Loucy (cell line): ENCODE measurements at regions not wholly inside any gene's neighbourhood (a gene's known extent, or its start where the extent isn't known, plus 50 kb on each side); places are given as distances from the start of the nearest gene placed in this dataset.
"Not testable (repeated sequence)": the region's sequence is repeated elsewhere in the genome, so short reads cannot be mapped to it uniquely, and the experiment has no call there.

Source experiments
- H2AFZ ChIP-seq: fragments of 200-600 bp; sonication (generic); 2 replicates; pipeline ENCODE4 v1.6.0; 2016; ENCODE audit warnings: antibody characterized with exemption, mild to moderate bottlenecking, low read length, moderate library complexity
- H3F3A ChIP-seq: fragments of 200-600 bp; 2 replicates; pipeline ENCODE4 v1.6.0; 2016; ENCODE audit warnings: antibody characterized with exemption, low read depth, mild to moderate bottlenecking
- H3K27me3 ChIP-seq: fragments of 200-600 bp; sonication (generic); 2 replicates; pipeline ENCODE4 v1.6.1; 2014; ENCODE audit warnings: low read length, mild to moderate bottlenecking; ENCODE audit not compliant: insufficient read depth, poor library complexity, severe bottlenecking
- H3K36me3 ChIP-seq: fragments of 200-600 bp; sonication (generic); 2 replicates; pipeline ENCODE4 v1.6.1; 2016; ENCODE audit warnings: low read length; ENCODE audit not compliant: insufficient read depth
- H3K4me1 ChIP-seq: fragments of 200-600 bp; sonication (generic); 2 replicates; pipeline ENCODE4 v1.5.1; 2014; ENCODE audit warnings: low read length, mild to moderate bottlenecking; ENCODE audit not compliant: insufficient read depth, poor library complexity, severe bottlenecking
- H3K4me2 ChIP-seq: fragments of 200-600 bp; sonication (generic); 2 replicates; pipeline ENCODE4 v1.6.0; 2014; ENCODE audit warnings: antibody characterized with exemption, low read length, low read depth, mild to moderate bottlenecking; ENCODE audit not compliant: poor library complexity, severe bottlenecking
- H3K4me3 ChIP-seq: fragments of 200-600 bp; sonication (generic); 2 replicates; pipeline ENCODE4 v1.5.1; 2014; ENCODE audit warnings: low read length, mild to moderate bottlenecking, mixed read lengths; ENCODE audit not compliant: poor library complexity, severe bottlenecking
- H3K79me2 ChIP-seq: fragments of 200-600 bp; sonication (generic); 2 replicates; pipeline ENCODE4 v1.6.1; 2014; ENCODE audit warnings: low read length; ENCODE audit not compliant: insufficient read depth
- H3K9ac ChIP-seq: fragments of 200-600 bp; sonication (generic); 2 replicates; pipeline ENCODE4 v1.6.0; 2014; ENCODE audit warnings: mild to moderate bottlenecking, low read depth, low read length, moderate library complexity; ENCODE audit not compliant: poor library complexity, severe bottlenecking
- H3K9me2 ChIP-seq: fragments of 200-600 bp; sonication (generic); replicated peaks from 2 replicates; pipeline ENCODE4 v1.6.1; 2016; ENCODE audit warnings: low read depth, low read length, mixed read lengths
- H3K9me3 ChIP-seq: fragments of 200-600 bp; sonication (generic); 2 replicates; pipeline ENCODE4 v1.6.1; 2014; ENCODE audit warnings: mild to moderate bottlenecking, antibody characterized with exemption, low read length, low read depth; ENCODE audit not compliant: insufficient read depth
- H4K20me1 ChIP-seq: fragments of 200-600 bp; sonication (generic); 2 replicates; pipeline ENCODE4 v1.6.0; 2014; ENCODE audit warnings: antibody characterized with exemption, low read length, mild to moderate bottlenecking; ENCODE audit not compliant: insufficient read depth, poor library complexity, severe bottlenecking
- EZH2phosphoT487 ChIP-seq: fragments of 200-600 bp; IDR thresholded peaks from 2 replicates; pipeline ENCODE4 v1.6.1; 2018; ENCODE audit warnings: antibody characterized with exemption, mild to moderate bottlenecking, moderate library complexity, borderline replicate concordance
- TF ChIP-seq, protein P1 (sequence below): fragments of 200-600 bp; sonication (generic); conservative IDR thresholded peaks from 2 replicates; pipeline ENCODE4 v1.5.1; 2014; ENCODE audit warnings: mild to moderate bottlenecking, antibody characterized with exemption, low read length

DNA sequence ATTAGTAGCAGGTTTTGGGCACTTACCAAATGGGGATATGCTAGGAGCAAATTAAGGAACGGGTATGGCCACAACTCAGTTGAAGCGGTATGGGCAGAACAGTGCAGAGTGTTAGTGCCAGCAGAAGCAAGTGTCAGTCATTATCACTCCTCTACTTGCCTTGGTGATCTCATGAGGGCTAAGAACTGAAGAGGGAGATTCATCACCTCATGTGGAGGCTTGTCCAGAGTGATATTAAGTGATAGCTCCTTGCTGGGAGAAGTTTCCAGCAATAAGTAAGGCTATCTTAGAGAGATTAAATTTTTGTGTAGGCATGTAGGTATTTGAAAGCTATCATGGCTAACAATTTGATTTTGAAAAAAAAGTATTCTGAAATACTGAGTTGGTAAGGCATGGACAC is 615.4 kb upstream of the SMIM31 start:
- H3K27me3 ChIP-seq: no peaks in the 10 kb centered on the region
- no peaks in the 10 kb centered on the region for H3K9me2 ChIP-seq
- H3K4me3 ChIP-seq: no peak overlapping the region
- H3K9me3 ChIP-seq: no peaks in the 10 kb centered on the region
- no peaks in the 10 kb centered on the region for H3K79me2 ChIP-seq
- H4K20me1 ChIP-seq: no peaks in the 10 kb centered on the region
- H3K4me1 ChIP-seq: no peaks in the 10 kb centered on the region
- H3K4me2 ChIP-seq: no peak overlapping the region
- TF ChIP-seq, protein P1, sequence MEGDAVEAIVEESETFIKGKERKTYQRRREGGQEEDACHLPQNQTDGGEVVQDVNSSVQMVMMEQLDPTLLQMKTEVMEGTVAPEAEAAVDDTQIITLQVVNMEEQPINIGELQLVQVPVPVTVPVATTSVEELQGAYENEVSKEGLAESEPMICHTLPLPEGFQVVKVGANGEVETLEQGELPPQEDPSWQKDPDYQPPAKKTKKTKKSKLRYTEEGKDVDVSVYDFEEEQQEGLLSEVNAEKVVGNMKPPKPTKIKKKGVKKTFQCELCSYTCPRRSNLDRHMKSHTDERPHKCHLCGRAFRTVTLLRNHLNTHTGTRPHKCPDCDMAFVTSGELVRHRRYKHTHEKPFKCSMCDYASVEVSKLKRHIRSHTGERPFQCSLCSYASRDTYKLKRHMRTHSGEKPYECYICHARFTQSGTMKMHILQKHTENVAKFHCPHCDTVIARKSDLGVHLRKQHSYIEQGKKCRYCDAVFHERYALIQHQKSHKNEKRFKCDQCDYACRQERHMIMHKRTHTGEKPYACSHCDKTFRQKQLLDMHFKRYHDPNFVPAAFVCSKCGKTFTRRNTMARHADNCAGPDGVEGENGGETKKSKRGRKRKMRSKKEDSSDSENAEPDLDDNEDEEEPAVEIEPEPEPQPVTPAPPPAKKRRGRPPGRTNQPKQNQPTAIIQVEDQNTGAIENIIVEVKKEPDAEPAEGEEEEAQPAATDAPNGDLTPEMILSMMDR: no peak
- TF ChIP-seq EZH2phosphoT487: no peak
- no peak overlapping the region for H3K9ac ChIP-seq
- no peaks in the 10 kb centered on the region for H3F3A ChIP-seq
- H2AFZ ChIP-seq: no peak overlapping the region
- H3K36me3 ChIP-seq: no peaks in the 10 kb centered on the region

DNA sequence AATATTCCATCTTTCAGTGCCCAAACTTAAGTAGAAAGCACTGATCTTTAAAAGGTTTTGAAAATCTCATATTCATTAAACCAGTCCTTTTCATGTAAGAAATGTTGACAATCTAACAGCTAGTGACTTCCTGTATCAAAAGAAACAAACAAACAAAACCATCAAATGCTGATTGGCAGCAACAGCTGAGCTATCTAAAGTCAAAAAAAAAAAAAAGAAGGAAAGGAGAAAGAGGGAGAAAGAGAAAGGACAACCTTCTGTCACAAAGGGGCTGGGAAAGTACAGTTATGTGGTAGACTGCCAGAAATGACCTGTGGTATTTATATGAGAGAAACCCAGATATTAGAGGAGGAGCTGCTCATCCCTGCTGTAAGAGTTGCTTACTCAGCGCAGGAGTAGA is 614.6 kb upstream of the SMIM31 start:
- H3K9me2 ChIP-seq: no peaks in the 10 kb centered on the region
- no peak overlapping the region for H2AFZ ChIP-seq
- H3K79me2 ChIP-seq: no peaks in the 10 kb centered on the region
- no peaks in the 10 kb centered on the region for H3K4me1 ChIP-seq
- H3K4me2 ChIP-seq: no peak overlapping the region
- no peak for TF ChIP-seq EZH2phosphoT487
- TF ChIP-seq, protein P1: no peak
- H3K9me3 ChIP-seq: no peaks in the 10 kb centered on the region
- no peaks in the 10 kb centered on the region for H3K36me3 ChIP-seq
- H3K4me3 ChIP-seq: no peak overlapping the region
- H3K9ac ChIP-seq: no peak overlapping the region
- H4K20me1 ChIP-seq: no peaks in the 10 kb centered on the region
- no peaks in the 10 kb centered on the region for H3K27me3 ChIP-seq
- no peaks in the 10 kb centered on the region for H3F3A ChIP-seq

DNA sequence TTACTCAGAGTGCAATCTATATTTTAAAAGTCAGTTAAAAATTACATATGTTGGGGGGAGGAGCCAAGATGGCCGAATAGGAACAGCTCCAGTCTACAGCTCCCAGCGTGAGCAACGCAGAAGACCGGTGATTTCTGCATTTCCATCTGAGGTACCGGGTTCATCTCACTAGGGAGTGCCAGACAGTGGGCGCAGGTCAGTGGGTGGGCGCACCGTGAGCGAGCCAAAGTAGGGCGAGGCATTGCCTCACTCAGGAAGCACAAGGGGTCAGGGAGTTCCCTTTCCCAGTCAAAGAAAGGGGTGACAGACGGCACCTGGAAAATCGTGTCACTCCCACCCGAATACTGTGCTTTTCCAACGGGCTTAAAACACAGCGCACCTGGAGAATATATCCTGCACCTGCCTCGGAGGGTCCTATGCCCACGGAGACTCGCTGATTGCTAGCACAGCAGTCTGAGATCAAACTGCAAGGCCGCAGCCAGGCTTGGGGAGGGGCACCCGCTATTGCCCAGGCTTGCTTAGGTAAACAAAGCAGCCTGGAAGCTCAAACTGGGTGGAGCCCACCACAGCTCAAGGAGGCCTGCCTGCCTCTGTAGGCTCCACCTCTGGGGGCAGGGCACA is 612.1 kb upstream of the SMIM31 start:
- not testable (repeated sequence) for H3K36me3 ChIP-seq, H3K9me3 ChIP-seq, H3K4me1 ChIP-seq, H3K9me2 ChIP-seq, H3F3A ChIP-seq, H3K4me3 ChIP-seq, H4K20me1 ChIP-seq, H2AFZ ChIP-seq, H3K79me2 ChIP-seq, H3K27me3 ChIP-seq, H3K4me2 ChIP-seq, H3K9ac ChIP-seq

DNA sequence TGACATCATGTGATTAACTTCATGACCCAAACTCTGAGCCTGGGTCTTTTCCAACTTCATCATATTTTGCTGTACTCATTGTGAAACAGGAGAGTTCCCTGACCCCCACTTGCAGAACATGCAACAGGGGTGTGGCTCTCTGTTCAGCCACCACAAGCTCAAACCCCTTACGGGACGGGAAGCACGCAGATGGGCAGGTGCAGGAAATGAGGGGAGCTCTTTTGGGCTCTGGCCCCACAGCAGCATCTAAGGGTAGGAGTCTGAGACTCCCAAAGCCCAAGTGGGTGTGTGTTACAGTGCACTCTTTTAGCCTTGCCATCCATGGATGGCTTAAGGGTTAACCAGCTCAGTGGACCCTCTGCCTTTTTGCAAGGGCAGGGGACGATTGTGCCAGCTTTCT is 599.5 kb upstream of the SMIM31 start:
- no peaks in the 10 kb centered on the region for H3K4me1 ChIP-seq
- no peaks in the 10 kb centered on the region for H3F3A ChIP-seq
- no peaks in the 10 kb centered on the region for H4K20me1 ChIP-seq
- no peaks in the 10 kb centered on the region for H3K79me2 ChIP-seq
- H3K36me3 ChIP-seq: no peaks in the 10 kb centered on the region
- no peaks in the 10 kb centered on the region for H3K27me3 ChIP-seq
- H3K4me2 ChIP-seq: no peak overlapping the region
- no peak overlapping the region for H3K9ac ChIP-seq
- TF ChIP-seq EZH2phosphoT487: no peak
- TF ChIP-seq, protein P1: no peak
- no peak overlapping the region for H3K4me3 ChIP-seq
- no peak overlapping the region for H2AFZ ChIP-seq
- H3K9me2 ChIP-seq: no peaks in the 10 kb centered on the region
- no peaks in the 10 kb centered on the region for H3K9me3 ChIP-seq
